ENCODE measurements at regions not wholly inside any gene's neighbourhood (a gene's known extent, or its start where the extent isn't known, plus 50 kb on each side); places are given as distances from the start of the nearest gene placed in this dataset.
"Not testable (repeated sequence)": the region's sequence is repeated elsewhere in the genome, so short reads cannot be mapped to it uniquely, and the experiment has no call there.

GRCh38 chr16:70014915-70015314 lies 63.8 kb downstream of the CLEC18A start:
- not testable (repeated sequence) for H3K4me3 ChIP-seq (ENCODE audit: low read length); DNase-seq (ENCODE audit: low read depth)

DNA sequence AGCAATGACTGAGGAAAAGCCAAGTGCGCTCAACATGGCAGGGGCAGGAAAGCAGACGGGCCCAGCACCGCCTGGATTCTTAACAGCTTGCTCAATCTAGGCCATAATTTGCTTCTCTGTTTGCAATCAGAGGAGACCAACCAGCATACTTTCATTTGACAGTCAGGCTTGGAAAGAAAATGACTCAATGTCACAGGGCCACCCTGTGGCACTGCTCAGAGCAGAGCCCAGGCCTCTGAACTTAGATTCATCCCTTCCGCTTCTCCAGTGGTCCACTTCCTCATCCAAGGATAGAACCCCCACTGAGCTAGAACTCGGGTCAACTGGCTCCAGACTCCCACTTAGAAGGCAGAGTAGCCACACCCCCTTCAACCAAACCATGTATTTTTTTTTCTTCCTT lies 65.6 kb downstream of the CLEC18A start:
- DNase-seq (ENCODE audit: low read depth); H3K4me3 ChIP-seq (ENCODE audit: low read length): not testable (repeated sequence)

DNA sequence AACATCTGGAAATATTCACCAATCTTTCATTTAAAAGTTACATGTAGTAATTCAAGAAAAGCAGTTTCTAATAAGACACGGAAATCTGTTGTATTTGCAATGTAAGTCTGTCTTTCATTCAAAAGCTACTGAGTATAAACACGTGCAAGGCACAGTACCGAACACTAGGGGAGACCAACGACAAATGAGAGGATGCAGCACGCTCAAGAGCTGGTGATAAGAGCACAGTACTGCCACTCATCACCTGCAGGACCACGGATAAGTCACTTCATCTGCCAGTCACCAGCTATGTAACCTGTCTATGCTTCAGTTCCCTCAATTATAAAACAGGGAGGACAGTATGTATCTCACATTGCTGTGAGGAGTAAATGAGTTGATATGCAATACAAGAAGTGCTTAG lies 67.1 kb downstream of the CLEC18A start:
- DNase-seq (ENCODE audit: low read depth) = no peak
- H3K4me3 ChIP-seq (ENCODE audit: low read length) = no peak overlapping the region
- TF ChIP-seq CTCF (conservative IDR thresholded peaks at IDR 0.05; ENCODE audit: low read depth, low read length) = peak; percentile 20

DNA sequence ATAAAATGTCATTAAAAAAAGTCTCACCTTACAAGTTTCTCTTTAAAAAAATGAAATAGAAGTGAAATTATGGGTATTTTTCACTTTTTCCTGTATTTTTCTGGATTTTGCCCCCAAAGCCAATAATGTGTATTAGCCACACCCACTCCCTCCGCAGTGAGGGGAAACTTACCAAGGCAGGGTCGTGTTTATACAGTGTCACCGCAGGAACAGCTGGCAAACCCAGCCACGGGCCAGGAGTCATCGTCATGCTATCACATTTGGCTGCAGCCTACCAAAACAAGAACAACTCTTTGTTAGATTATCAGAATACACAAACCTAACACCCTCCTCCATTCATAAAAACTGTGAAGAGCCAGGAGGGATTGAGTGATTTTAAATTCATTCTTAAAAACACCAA lies 72.1 kb downstream of the CLEC18A start:
- not testable (repeated sequence) for H3K4me3 ChIP-seq (ENCODE audit: low read length); DNase-seq (ENCODE audit: low read depth)

DNA sequence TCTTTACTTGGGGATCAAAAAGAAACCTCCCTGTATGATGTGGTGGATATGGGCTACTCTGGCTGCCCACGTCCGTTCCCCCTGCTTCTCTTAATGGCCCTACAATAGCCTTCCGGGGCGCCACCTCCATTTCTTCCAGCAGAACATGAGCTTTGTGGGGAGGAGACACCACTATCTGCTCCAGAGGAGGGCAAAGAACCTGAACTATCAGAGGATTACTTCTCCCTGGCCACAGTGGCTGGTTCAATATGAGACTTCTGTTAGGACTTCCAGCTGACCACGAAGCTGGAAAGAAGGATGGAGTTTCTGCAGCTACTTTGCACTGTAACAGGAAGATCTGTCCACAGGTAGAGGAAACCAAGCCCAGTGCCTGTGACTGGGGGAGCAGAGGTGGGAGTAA lies 72.8 kb downstream of the CLEC18A start:
- H3K4me3 ChIP-seq (ENCODE audit: low read length); DNase-seq (ENCODE audit: low read depth): not testable (repeated sequence)

GRCh38 chr16:70026165-70026854 lies 75.2 kb downstream of the CLEC18A start:
- peak; percentile 50 for DNase-seq (ENCODE audit: low read depth)

DNA sequence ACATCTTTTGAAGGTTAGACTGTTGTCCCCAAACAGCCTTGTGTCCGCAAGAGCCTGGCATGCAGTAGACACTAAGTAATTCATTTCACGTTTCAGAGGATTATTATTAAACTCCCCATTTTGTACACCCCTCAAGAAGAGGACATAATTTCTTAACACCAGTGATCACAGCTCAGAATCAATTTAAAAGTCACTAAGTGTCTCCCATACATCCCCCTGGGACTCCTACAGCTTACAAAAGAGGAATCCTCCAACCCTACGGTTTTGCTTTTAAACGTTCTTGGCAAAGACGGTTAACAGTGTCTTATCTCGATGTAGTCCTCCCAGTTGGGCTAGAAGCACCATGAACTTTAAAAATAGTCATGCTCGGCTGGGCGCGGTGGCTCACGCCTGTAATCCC lies 81.2 kb upstream of the PDPR start:
- not testable (repeated sequence) for H3K4me3 ChIP-seq (ENCODE audit: low read length); DNase-seq (ENCODE audit: low read depth)

More at GRCh38 chr16:70026165-70026854, 75.2 kb downstream of the CLEC18A start:
- not testable (repeated sequence) for H3K4me3 ChIP-seq (ENCODE audit: low read length)

- DNase-seq (ENCODE audit: low read depth) = not testable (repeated sequence)
These were observed 76.2 kb upstream of the PDPR start for GRCh38 chr16:70037913-70038312.

GRCh38 chr16:70040554-70040953 lies 73.6 kb upstream of the PDPR start:
- not testable (repeated sequence) for DNase-seq (ENCODE audit: low read depth); H3K4me3 ChIP-seq (ENCODE audit: low read length)

More at GRCh38 chr16:70037913-70038312, 76.2 kb upstream of the PDPR start:
- not testable (repeated sequence) for H3K4me3 ChIP-seq (ENCODE audit: low read length)

GRCh38 chr16:70043538-70044067 lies 70.5 kb upstream of the PDPR start:
- not testable (repeated sequence) for DNase-seq (ENCODE audit: low read depth); H3K4me3 ChIP-seq (ENCODE audit: low read length)

- not testable (repeated sequence) for H3K4me3 ChIP-seq (ENCODE audit: low read length); DNase-seq (ENCODE audit: low read depth)
These were observed 67.6 kb upstream of the PDPR start for GRCh38 chr16:70046560-70046959.

DNA sequence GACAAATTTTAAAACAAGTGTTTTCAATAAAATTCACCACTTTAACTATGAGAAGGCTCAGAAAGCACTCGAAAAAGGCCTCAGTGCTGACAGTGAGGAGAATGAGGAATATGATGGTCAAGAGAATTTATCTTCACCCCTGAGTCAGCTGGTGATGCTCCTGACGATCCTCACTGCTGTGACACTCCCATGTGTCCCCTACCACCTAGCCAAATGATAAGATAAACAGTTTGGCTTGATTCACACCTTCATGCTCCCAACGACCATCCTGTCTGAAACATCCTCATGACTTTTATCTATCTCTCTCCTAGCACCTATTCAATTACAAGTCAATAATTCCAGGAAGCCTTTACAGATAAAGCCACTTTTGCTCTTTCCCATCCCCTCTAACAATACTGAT lies 66.0 kb upstream of the PDPR start:
- DNase-seq (ENCODE audit: low read depth); H3K4me3 ChIP-seq (ENCODE audit: low read length): not testable (repeated sequence)

GRCh38 chr16:70058056-70058455 lies 56.1 kb upstream of the PDPR start:
- not testable (repeated sequence) for H3K4me3 ChIP-seq (ENCODE audit: low read length)

GRCh38 chr16:70059429-70059828 lies 54.7 kb upstream of the PDPR start:
- not testable (repeated sequence) for DNase-seq (ENCODE audit: low read depth); H3K4me3 ChIP-seq (ENCODE audit: low read length)

More at GRCh38 chr16:70058056-70058455, 56.1 kb upstream of the PDPR start:
- not testable (repeated sequence) for DNase-seq (ENCODE audit: low read depth)

DNA sequence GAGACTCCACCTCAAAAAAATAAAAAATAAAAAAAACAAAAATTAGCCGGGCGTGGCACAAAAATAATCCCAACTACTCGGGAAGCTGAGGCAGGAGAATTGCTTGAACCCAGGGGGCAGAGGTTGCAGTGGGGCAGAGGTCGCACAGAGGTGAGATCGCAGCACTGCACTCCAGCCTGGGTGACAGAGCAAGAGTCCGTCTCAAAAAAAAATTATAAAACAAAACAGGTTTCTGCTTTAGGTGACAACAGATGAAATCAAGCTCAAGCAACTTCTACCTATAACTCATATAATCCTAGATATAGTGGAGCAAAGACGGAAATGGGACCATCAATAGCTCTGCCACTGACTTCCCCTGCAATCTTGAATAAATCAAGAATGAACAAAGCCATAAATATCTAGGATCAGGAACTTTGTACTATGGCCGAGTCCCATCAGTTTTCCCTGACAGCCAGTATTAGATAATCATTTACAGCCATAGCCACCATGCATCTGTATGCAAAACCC lies 53.6 kb upstream of the PDPR start:
- DNase-seq (ENCODE audit: low read depth); H3K4me3 ChIP-seq (ENCODE audit: low read length): not testable (repeated sequence)

- H3K4me3 ChIP-seq (ENCODE audit: low read length) = not testable (repeated sequence)
These were observed 52.4 kb upstream of the PDPR start for GRCh38 chr16:70061671-70062218.

GRCh38 chr16:70062947-70063346 lies 51.2 kb upstream of the PDPR start:
- not testable (repeated sequence) for H3K4me3 ChIP-seq (ENCODE audit: low read length); DNase-seq (ENCODE audit: low read depth)

More at GRCh38 chr16:70061671-70062218, 52.4 kb upstream of the PDPR start:
- not testable (repeated sequence) for DNase-seq (ENCODE audit: low read depth)

Data from retinal pigment epithelial cell (primary cell).